B cell (primary cell): ENCODE measurements at regions not wholly inside any gene's neighbourhood (a gene's known extent, or its start where the extent isn't known, plus 50 kb on each side); places are given as distances from the start of the nearest gene placed in this dataset.

ENCODE experiments used
- ATAC-seq: fragments of 200-7000 bp; cut with Tn5 transposase; one replicate; pipeline ENCODE4 v1.10.0; 2021; ENCODE audit warnings: low read depth, mild to moderate bottlenecking, moderate number of reproducible peaks, moderate library complexity
- CTCF ChIA-PET: fragments of 350-600 bp; sonication (Branson Sonifier 250); formaldehyde crosslinking; loops from one replicate; lab custom pipeline; 2021; ENCODE audit warnings: antibody characterized with exemption, inconsistent platforms; lab: Charles Lee
- POLR2A ChIA-PET: fragments of 350-600 bp; sonication (Branson Sonifier 250); formaldehyde crosslinking; loops from one replicate; lab custom pipeline; 2021; ENCODE audit warnings: antibody characterized with exemption; lab: Charles Lee
- DNase-seq: peaks from one replicate; pipeline ENCODE4 v3.0.0; 2013
- H2AFZ ChIP-seq: 2 replicates; pipeline ENCODE4 v1.6.1; 2012; ENCODE audit warnings: mild to moderate bottlenecking, low read depth, low read length; ENCODE audit not compliant: insufficient read depth, poor library complexity, severe bottlenecking
- H3K27ac ChIP-seq, 2 donors: 1 replicate in 1 of 2; 2 replicates in 1 of 2; pipeline ENCODE4 v1.5.1; 2012 to 2013; ENCODE audit warnings: low read length in 2 of 2, mild to moderate bottlenecking in 2 of 2, moderate library complexity in 1 of 2
- H3K27me3 ChIP-seq, 4 experiments: fragments of 200-600 bp in 1 of 4; sonication (generic) in 1 of 4; replicated peaks in 1 of 4; 1 replicate in 2 of 4; 2 replicates in 2 of 4; pipeline versions ENCODE4 v1.6.1 to v1.7.0; 2013 to 2016; ENCODE audit warnings: low read length in 3 of 4, mild to moderate bottlenecking in 2 of 4, mixed read lengths in 1 of 4, moderate library complexity in 1 of 4; ENCODE audit not compliant: insufficient read depth in 4 of 4, control insufficient read depth in 3 of 4; ENCODE audit errors: control extremely low read depth in 1 of 4
- H3K36me3 ChIP-seq, 2 experiments: replicated peaks in 1 of 2; 1 replicate in 1 of 2; 2 replicates in 1 of 2; pipeline versions ENCODE4 v1.6.1 to v1.7.1; 2013; ENCODE audit warnings: low read length in 1 of 2; ENCODE audit not compliant: insufficient read depth in 2 of 2, control insufficient read depth in 1 of 2; ENCODE audit errors: control extremely low read depth in 1 of 2, extremely low read depth in 1 of 2
- H3K4me1 ChIP-seq, 2 donors: fragments of 200-600 bp in 1 of 2; sonication (generic) in 1 of 2; 1 replicate in 1 of 2; 2 replicates in 1 of 2; pipeline versions ENCODE4 v1.5.1 to v1.6.1; 2013 to 2017; ENCODE audit warnings: low read length in 2 of 2; ENCODE audit not compliant: control insufficient read depth in 2 of 2, insufficient read depth in 2 of 2
- H3K4me2 ChIP-seq: replicated peaks from 2 replicates; pipeline ENCODE3; 2012; ENCODE audit warnings: mild to moderate bottlenecking, low read depth, low read length; ENCODE audit not compliant: poor library complexity, severe bottlenecking
- H3K4me3 ChIP-seq, 5 experiments: fragments of 200-600 bp in 1 of 5; sonication (generic) in 1 of 5; 1 replicate in 3 of 5; 2 replicates in 2 of 5; pipeline versions ENCODE4 v1.5.1 to v1.7.0; 2011 to 2016; ENCODE audit warnings: low read length in 4 of 5, mild to moderate bottlenecking in 4 of 5, low read depth in 2 of 5, control low read depth in 1 of 5, moderate library complexity in 1 of 5; ENCODE audit not compliant: insufficient read depth in 1 of 5; ENCODE audit errors: control extremely low read depth in 1 of 5, extremely low read depth in 1 of 5
- H3K79me2 ChIP-seq: fragments of 200-600 bp; sonication (generic); one replicate; pipeline ENCODE4 v1.6.0; 2016; ENCODE audit warnings: low read length; ENCODE audit not compliant: control insufficient read depth, insufficient read depth
- H3K9ac ChIP-seq: fragments of 200-600 bp; sonication (generic); 2 replicates; pipeline ENCODE4 v1.6.1; 2017; ENCODE audit warnings: mild to moderate bottlenecking, low read length, moderate library complexity
- H3K9me3 ChIP-seq, 3 donors: one replicate each; pipeline versions ENCODE4 v1.6.1 to v1.7.1; 2013; ENCODE audit warnings: low read length in 2 of 3; ENCODE audit not compliant: control insufficient read depth in 2 of 3, insufficient read depth in 1 of 3; ENCODE audit errors: control extremely low read depth in 1 of 3
- H4K20me1 ChIP-seq: 2 replicates; pipeline ENCODE4 v1.6.0; 2012; ENCODE audit warnings: mild to moderate bottlenecking, low read length; ENCODE audit not compliant: insufficient read depth, control insufficient read depth, poor library complexity, severe bottlenecking
- H3K27ac Mint-ChIP-seq: one replicate; pipeline ENCODE4 v1.8.0; 2021; ENCODE audit warnings: mixed read lengths
- H3K27me3 Mint-ChIP-seq: one replicate; pipeline ENCODE4 v1.8.0; 2021; ENCODE audit warnings: mixed read lengths
- H3K4me1 Mint-ChIP-seq: one replicate; pipeline ENCODE4 v1.8.0; 2021; ENCODE audit warnings: mixed read lengths
- H3K4me3 Mint-ChIP-seq: one replicate; pipeline ENCODE4 v1.8.0; 2021; ENCODE audit warnings: mixed read lengths
- H3K9me3 Mint-ChIP-seq: one replicate; pipeline ENCODE4 v1.8.0; 2022; ENCODE audit warnings: mixed read lengths; ENCODE audit not compliant: insufficient read depth
- EZH2 ChIP-seq: IDR thresholded peaks from 2 replicates; pipeline ENCODE4 v1.6.1; 2012; ENCODE audit warnings: borderline replicate concordance, low read depth, mild to moderate bottlenecking, moderate library complexity, low read length; ENCODE audit not compliant: insufficient read depth, poor library complexity, severe bottlenecking
- WGBS: methylation state at CpG from one replicate; pipeline ENCODE4 v1.1.5; 2013; ENCODE audit warnings: missing lambda C conversion rate; ENCODE audit not compliant: insufficient coverage; 5-methylcytosine and 5-hydroxymethylcytosine counted together
- intact Hi-C: fragments of 100-400 bp; cut with micrococcal nuclease; formaldehyde crosslinking; loops from one replicate; pipeline ENCODE4 v1.10.0; 2022
- TF ChIP-seq, protein P1 (sequence below): fragments of 200-600 bp; IDR thresholded peaks from one replicate; pipeline ENCODE4 v1.8.0; 2022; ENCODE audit warnings: antibody characterized with exemption, mild to moderate bottlenecking

GRCh38 chr10:131649617-131650016 is 251.2 kb upstream of the PPP2R2D start:
- Histone ChIP-seq H3K27me3 (peaks cover 0 to 14% (median 0%) of the 10 kb centered on the region in 4 experiments), H3K4me1 (no peaks in the 10 kb centered on the region), H3K4me3 (no peak overlapping the region), H3K9me3 (peaks cover 0 to 22% (median 0%) of the 10 kb centered on the region in 3 donors), H3K4me2 (no peak overlapping the region), H2AFZ (no peak overlapping the region), H4K20me1 (no peaks in the 10 kb centered on the region), H3K9ac (no peak overlapping the region), H3K36me3 (no peaks in the 10 kb centered on the region), H3K27ac (no peak overlapping the region), H3K79me2 (no peaks in the 10 kb centered on the region)
- CTCF ChIA-PET, result no interaction called here
- no peak overlapping the region for H3K4me3 Mint-ChIP-seq
- DNase-seq (no peak), ATAC-seq (no peak)
- POLR2A ChIA-PET, result no interaction called here
- peaks cover 9% of the 10 kb centered on the region for H3K27me3 Mint-ChIP-seq
- intact Hi-C loops, result no loop called here
- peaks cover 2% of the 10 kb centered on the region for H3K9me3 Mint-ChIP-seq
- H3K27ac Mint-ChIP-seq, result no peak overlapping the region
- TF ChIP-seq, protein P1, sequence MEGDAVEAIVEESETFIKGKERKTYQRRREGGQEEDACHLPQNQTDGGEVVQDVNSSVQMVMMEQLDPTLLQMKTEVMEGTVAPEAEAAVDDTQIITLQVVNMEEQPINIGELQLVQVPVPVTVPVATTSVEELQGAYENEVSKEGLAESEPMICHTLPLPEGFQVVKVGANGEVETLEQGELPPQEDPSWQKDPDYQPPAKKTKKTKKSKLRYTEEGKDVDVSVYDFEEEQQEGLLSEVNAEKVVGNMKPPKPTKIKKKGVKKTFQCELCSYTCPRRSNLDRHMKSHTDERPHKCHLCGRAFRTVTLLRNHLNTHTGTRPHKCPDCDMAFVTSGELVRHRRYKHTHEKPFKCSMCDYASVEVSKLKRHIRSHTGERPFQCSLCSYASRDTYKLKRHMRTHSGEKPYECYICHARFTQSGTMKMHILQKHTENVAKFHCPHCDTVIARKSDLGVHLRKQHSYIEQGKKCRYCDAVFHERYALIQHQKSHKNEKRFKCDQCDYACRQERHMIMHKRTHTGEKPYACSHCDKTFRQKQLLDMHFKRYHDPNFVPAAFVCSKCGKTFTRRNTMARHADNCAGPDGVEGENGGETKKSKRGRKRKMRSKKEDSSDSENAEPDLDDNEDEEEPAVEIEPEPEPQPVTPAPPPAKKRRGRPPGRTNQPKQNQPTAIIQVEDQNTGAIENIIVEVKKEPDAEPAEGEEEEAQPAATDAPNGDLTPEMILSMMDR, result no peak
- no peak for TF ChIP-seq EZH2
- peaks cover 1% of the 10 kb centered on the region for H3K4me1 Mint-ChIP-seq
- WGBS, result 73% methylated on average over 5 of the region's 6 CpGs

GRCh38 chr10:131650169-131650705 is 250.6 kb upstream of the PPP2R2D start:
- Histone ChIP-seq H4K20me1 (no peaks in the 10 kb centered on the region), H3K9ac (no peak overlapping the region), H3K4me3 (no peak overlapping the region), H3K27ac (no peak overlapping the region), H3K4me2 (no peak overlapping the region), H3K36me3 (no peaks in the 10 kb centered on the region), H3K27me3 (peaks cover 0 to 14% (median 0%) of the 10 kb centered on the region in 4 experiments), H3K4me1 (no peaks in the 10 kb centered on the region), H3K9me3 (peaks cover 0 to 24% (median 0%) of the 10 kb centered on the region in 3 donors), H2AFZ (no peak overlapping the region), H3K79me2 (no peaks in the 10 kb centered on the region)
- WGBS, result 70% methylated on average over 11 of the region's 12 CpGs
- TF ChIP-seq, protein P1, result no peak
- TF ChIP-seq EZH2, result no peak
- Mint-ChIP-seq H3K4me1 (peaks cover 1% of the 10 kb centered on the region), H3K27ac (no peak overlapping the region), H3K27me3 (peaks cover 9% of the 10 kb centered on the region), H3K4me3 (no peak overlapping the region), H3K9me3 (peaks cover 2% of the 10 kb centered on the region)
- CTCF ChIA-PET, result no interaction called here
- intact Hi-C loops, result no loop called here
- DNase-seq, result no peak
- POLR2A ChIA-PET, result no interaction called here
- ATAC-seq, result no peak
